ENCODE measurements at regions not wholly inside any gene's neighbourhood (a gene's known extent, or its start where the extent isn't known, plus 50 kb on each side); places are given as distances from the start of the nearest gene placed in this dataset.

GRCh38 chr18:66141716-66142115 is 390.9 kb downstream of the CDH7 start:
- WGBS (ENCODE audit: missing lambda C conversion rate): 63% methylated on average over 4 of the region's 4 CpGs
- POLR2A ChIA-PET: no interaction called here
- Histone ChIP-seq H3K27ac (no peak overlapping the region), H3K4me3 (no peak overlapping the region), H3K4me1 (no peaks in the 10 kb centered on the region), H3K4me2 (no peak overlapping the region), H3K9me3 (no peaks in the 10 kb centered on the region)
- no peak for FAIRE-seq
- CTCF ChIA-PET: no interaction called here
- ATAC-seq: no peak
- no peak for DNase-seq (ENCODE audit: low read depth in 1 of 2, low spot score in 1 of 2)
- TF ChIP-seq, protein P1, sequence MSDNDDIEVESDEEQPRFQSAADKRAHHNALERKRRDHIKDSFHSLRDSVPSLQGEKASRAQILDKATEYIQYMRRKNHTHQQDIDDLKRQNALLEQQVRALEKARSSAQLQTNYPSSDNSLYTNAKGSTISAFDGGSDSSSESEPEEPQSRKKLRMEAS (IDR thresholded peaks at IDR 0.05): no peak
- TF ChIP-seq HEYL (CRISPR knock-in tag; IDR thresholded peaks at IDR 0.05) (no peak), TFCP2L1 (CRISPR knock-in tag; IDR thresholded peaks at IDR 0.05) (no peak), CHD2 (IDR thresholded peaks at IDR 0.05; ENCODE audit: low read length, partially characterized antibody) (no peak), ZC3H11A (IDR thresholded peaks at IDR 0.05) (peak; percentile 58)
- TF ChIP-seq, protein P2, sequence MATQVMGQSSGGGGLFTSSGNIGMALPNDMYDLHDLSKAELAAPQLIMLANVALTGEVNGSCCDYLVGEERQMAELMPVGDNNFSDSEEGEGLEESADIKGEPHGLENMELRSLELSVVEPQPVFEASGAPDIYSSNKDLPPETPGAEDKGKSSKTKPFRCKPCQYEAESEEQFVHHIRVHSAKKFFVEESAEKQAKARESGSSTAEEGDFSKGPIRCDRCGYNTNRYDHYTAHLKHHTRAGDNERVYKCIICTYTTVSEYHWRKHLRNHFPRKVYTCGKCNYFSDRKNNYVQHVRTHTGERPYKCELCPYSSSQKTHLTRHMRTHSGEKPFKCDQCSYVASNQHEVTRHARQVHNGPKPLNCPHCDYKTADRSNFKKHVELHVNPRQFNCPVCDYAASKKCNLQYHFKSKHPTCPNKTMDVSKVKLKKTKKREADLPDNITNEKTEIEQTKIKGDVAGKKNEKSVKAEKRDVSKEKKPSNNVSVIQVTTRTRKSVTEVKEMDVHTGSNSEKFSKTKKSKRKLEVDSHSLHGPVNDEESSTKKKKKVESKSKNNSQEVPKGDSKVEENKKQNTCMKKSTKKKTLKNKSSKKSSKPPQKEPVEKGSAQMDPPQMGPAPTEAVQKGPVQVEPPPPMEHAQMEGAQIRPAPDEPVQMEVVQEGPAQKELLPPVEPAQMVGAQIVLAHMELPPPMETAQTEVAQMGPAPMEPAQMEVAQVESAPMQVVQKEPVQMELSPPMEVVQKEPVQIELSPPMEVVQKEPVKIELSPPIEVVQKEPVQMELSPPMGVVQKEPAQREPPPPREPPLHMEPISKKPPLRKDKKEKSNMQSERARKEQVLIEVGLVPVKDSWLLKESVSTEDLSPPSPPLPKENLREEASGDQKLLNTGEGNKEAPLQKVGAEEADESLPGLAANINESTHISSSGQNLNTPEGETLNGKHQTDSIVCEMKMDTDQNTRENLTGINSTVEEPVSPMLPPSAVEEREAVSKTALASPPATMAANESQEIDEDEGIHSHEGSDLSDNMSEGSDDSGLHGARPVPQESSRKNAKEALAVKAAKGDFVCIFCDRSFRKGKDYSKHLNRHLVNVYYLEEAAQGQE (IDR thresholded peaks at IDR 0.05): no peak
- TF ChIP-seq, protein P3, sequence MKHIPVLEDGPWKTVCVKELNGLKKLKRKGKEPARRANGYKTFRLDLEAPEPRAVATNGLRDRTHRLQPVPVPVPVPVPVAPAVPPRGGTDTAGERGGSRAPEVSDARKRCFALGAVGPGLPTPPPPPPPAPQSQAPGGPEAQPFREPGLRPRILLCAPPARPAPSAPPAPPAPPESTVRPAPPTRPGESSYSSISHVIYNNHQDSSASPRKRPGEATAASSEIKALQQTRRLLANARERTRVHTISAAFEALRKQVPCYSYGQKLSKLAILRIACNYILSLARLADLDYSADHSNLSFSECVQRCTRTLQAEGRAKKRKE (CRISPR knock-in tag; IDR thresholded peaks at IDR 0.05; ENCODE audit: low read depth): no peak

DNA sequence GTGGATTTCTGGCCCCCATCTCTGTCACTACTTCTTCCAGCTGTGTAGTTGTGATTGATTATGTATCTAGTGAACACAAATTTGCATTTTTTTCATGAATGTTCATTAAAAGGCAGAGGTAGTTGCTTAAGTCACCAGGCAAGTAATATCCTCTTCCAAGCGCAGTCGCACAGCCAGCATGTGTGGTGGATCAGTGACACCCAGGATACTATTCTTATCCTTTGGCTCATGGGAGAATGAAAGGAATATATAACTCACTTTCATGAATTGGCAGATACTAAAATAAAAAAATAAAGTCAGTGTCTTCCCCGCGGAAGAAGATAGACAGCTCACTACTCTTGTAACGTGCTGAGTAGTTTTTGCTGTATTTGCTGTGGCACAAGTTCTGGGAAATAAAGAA is 387.8 kb downstream of the CDH7 start:
- 67% methylated on average over 5 of the region's 5 CpGs for WGBS (ENCODE audit: missing lambda C conversion rate)
- TF ChIP-seq CBX8 (IDR thresholded peaks at IDR 0.05): no peak
- CTCF ChIA-PET: no interaction called here
- no peak overlapping the region for H3K4me3 ChIP-seq
- no peak for ATAC-seq
- H3K4me2 ChIP-seq: no peak overlapping the region
- H3K27ac ChIP-seq: no peak overlapping the region
- FAIRE-seq: no peak
- H3K9me3 ChIP-seq: no peaks in the 10 kb centered on the region
- no peaks in the 10 kb centered on the region for H3K4me1 ChIP-seq
- POLR2A ChIA-PET: no interaction called here
- DNase-seq (ENCODE audit: low read depth in 1 of 2, low spot score in 1 of 2): no peak

DNA sequence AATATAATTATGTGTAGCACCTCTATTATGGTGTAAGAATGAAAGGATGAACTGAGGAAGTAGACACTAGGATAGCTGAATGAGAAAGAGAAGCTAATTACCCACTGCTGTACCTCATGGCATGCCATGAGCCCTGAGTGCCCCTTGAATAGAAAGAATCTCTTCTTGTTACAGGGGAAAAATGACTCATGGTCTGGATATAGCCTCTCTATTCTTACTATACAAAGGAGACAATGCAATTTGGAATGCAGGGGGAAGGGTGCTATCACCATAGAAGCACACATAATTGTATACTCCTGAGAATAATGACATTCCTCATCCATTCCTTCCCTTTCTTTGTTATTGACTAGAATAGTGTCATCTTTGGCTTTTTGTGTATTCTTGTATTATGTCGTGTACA is 385.2 kb downstream of the CDH7 start:
- WGBS (ENCODE audit: missing lambda C conversion rate): 14% methylated on average over 1 of the region's 1 CpG
- ChIA-PET POLR2A (no interaction called here), CTCF (no interaction called here)
- H3K9me3 ChIP-seq: no peaks in the 10 kb centered on the region
- no peak overlapping the region for H3K4me3 ChIP-seq
- TF ChIP-seq HDAC2 (IDR thresholded peaks at IDR 0.05) (no peak), TFCP2L1 (CRISPR knock-in tag; IDR thresholded peaks at IDR 0.05) (no peak), MAFK (IDR thresholded peaks at IDR 0.05; ENCODE audit: partially characterized antibody) (no peak), RNF2 (IDR thresholded peaks at IDR 0.05; ENCODE audit: borderline replicate concordance, low read depth) (no peak), HOXA7 (CRISPR knock-in tag; IDR thresholded peaks at IDR 0.05) (no peak), KDM5A (IDR thresholded peaks at IDR 0.05) (no peak), RARB (CRISPR knock-in tag; IDR thresholded peaks at IDR 0.05) (no peak), RFX5 (IDR thresholded peaks at IDR 0.05) (no peak), GATA3 (IDR thresholded peaks at IDR 0.05; ENCODE audit: borderline replicate concordance) (no peak), TP53 (CRISPR knock-in tag; IDR thresholded peaks at IDR 0.05) (no peak), HES2 (IDR thresholded peaks at IDR 0.05) (no peak), EP300 (IDR thresholded peaks at IDR 0.05) (no peak), CHD4 (IDR thresholded peaks at IDR 0.05; ENCODE audit: borderline replicate concordance) (no peak), ZSCAN20 (CRISPR knock-in tag; IDR thresholded peaks at IDR 0.05) (no peak), JUNB (IDR thresholded peaks at IDR 0.05) (no peak), FOSL2 (IDR thresholded peaks at IDR 0.05) (no peak), FOSL2 (CRISPR knock-in tag; IDR thresholded peaks at IDR 0.05) (no peak), ZNF302 (CRISPR knock-in tag; IDR thresholded peaks at IDR 0.05) (no peak)
- TF ChIP-seq, protein P1 (IDR thresholded peaks at IDR 0.05): no peak
- TF ChIP-seq, protein P3 (CRISPR knock-in tag; IDR thresholded peaks at IDR 0.05; ENCODE audit: low read depth): no peak
- TF ChIP-seq, protein P4, sequence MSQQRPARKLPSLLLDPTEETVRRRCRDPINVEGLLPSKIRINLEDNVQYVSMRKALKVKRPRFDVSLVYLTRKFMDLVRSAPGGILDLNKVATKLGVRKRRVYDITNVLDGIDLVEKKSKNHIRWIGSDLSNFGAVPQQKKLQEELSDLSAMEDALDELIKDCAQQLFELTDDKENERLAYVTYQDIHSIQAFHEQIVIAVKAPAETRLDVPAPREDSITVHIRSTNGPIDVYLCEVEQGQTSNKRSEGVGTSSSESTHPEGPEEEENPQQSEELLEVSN (IDR thresholded peaks at IDR 0.05; ENCODE audit: borderline replicate concordance, low read depth): no peak
- no peak overlapping the region for H3K27ac ChIP-seq
- H3K4me2 ChIP-seq: no peak overlapping the region
- no peak for DNase-seq (ENCODE audit: low read depth in 1 of 2, low spot score in 1 of 2)
- ATAC-seq: no peak
- no peak for FAIRE-seq
- H3K4me1 ChIP-seq: no peaks in the 10 kb centered on the region

Measured in A549 (cell line).